OCI-LY1 (cell line): ENCODE measurements at regions not wholly inside any gene's neighbourhood (a gene's known extent, or its start where the extent isn't known, plus 50 kb on each side); places are given as distances from the start of the nearest gene placed in this dataset.

Experiments used
- EZH2 ChIP-seq: fragments of 200-600 bp; sonication (generic), shearing (Covaris generic); IDR thresholded peaks from 2 replicates; pipeline ENCODE4 v1.8.0; 2017; ENCODE audit warnings: borderline replicate concordance, mixed run types, mild to moderate bottlenecking, antibody characterized with exemption, low read length, moderate library complexity, mixed read lengths
- TF ChIP-seq, protein P1 (sequence below): fragments of 200-600 bp; sonication (generic), shearing (Covaris generic); IDR thresholded peaks from 2 replicates; pipeline ENCODE4 v1.5.1; 2017; ENCODE audit warnings: mild to moderate bottlenecking, antibody characterized with exemption, low read length, moderate library complexity, mixed read lengths

DNA sequence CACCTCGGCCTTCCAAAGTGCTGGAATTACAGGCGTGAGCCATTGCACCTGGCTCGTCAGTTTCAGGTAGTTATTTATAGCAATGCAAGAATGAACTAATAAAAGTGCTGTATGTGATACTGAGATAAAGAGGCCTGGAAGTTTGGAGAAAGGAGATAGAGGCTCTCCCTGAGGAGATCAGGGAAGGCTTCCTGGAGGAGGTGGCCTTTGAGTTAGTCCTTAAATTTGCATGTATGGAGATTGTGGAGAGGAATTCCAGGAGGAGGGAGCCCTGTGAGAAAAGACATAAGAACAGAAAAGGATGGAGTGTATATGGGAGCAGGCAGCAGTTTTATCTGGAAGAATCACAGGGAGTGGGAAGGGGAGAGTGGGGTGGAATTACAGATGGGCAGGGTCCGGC is 276.6 kb upstream of the EEF2KMT start:
- TF ChIP-seq, protein P1, sequence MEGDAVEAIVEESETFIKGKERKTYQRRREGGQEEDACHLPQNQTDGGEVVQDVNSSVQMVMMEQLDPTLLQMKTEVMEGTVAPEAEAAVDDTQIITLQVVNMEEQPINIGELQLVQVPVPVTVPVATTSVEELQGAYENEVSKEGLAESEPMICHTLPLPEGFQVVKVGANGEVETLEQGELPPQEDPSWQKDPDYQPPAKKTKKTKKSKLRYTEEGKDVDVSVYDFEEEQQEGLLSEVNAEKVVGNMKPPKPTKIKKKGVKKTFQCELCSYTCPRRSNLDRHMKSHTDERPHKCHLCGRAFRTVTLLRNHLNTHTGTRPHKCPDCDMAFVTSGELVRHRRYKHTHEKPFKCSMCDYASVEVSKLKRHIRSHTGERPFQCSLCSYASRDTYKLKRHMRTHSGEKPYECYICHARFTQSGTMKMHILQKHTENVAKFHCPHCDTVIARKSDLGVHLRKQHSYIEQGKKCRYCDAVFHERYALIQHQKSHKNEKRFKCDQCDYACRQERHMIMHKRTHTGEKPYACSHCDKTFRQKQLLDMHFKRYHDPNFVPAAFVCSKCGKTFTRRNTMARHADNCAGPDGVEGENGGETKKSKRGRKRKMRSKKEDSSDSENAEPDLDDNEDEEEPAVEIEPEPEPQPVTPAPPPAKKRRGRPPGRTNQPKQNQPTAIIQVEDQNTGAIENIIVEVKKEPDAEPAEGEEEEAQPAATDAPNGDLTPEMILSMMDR, result no peak
- TF ChIP-seq EZH2, result no peak
